BE2C (cell line): ENCODE measurements at regions not wholly inside any gene's neighbourhood (a gene's known extent, or its start where the extent isn't known, plus 50 kb on each side); places are given as distances from the start of the nearest gene placed in this dataset.

ENCODE experiments used
- DNase-seq: peaks from one replicate; pipeline ENCODE4 v3.0.0-alpha.2; 2020
- H3K27me3 ChIP-seq: fragments of 250-450 bp; sonication (Bioruptor Pico); 2 replicates; pipeline ENCODE4 v1.5.1; 2020; ENCODE audit warnings: mild to moderate bottlenecking
- H3K36me3 ChIP-seq: fragments of 250-450 bp; sonication (Bioruptor Pico); 2 replicates; pipeline ENCODE4 v1.5.1; 2020; ENCODE audit warnings: mild to moderate bottlenecking
- H3K4me1 ChIP-seq: fragments of 250-450 bp; sonication (Bioruptor Pico); 2 replicates; pipeline ENCODE4 v1.5.1; 2020
- H3K4me3 ChIP-seq: 2 replicates; pipeline ENCODE4 v1.5.1; 2011; ENCODE audit warnings: low read depth, low read length
- H3K9me3 ChIP-seq: fragments of 250-450 bp; sonication (Bioruptor Pico); 2 replicates; pipeline ENCODE4 v1.5.1; 2020
- CTCF ChIP-seq: IDR thresholded peaks from 2 replicates; pipeline ENCODE4 v1.5.1; 2012; ENCODE audit warnings: mild to moderate bottlenecking, low read depth, low read length

- no peak for TF ChIP-seq CTCF
- no peak for DNase-seq
- H3K4me3 ChIP-seq = no peak overlapping the region
- peaks cover 6% of the 10 kb centered on the region; the same call in 1 of the 2 replicates for H3K4me1 ChIP-seq
- H3K27me3 ChIP-seq = no peaks in the 10 kb centered on the region
- H3K36me3 ChIP-seq = no peaks in the 10 kb centered on the region
- no peaks in the 10 kb centered on the region for H3K9me3 ChIP-seq
Measured at GRCh38 chr20:57795977-57796560, 86.3 kb upstream of the PMEPA1 start.

GRCh38 chr20:57795342-57795697 lies 85.5 kb upstream of the PMEPA1 start:
- no peak for TF ChIP-seq CTCF
- Histone ChIP-seq H3K4me1 (peaks cover 6% of the 10 kb centered on the region; the same call in 1 of the 2 replicates), H3K36me3 (no peaks in the 10 kb centered on the region), H3K4me3 (no peak overlapping the region), H3K9me3 (no peaks in the 10 kb centered on the region), H3K27me3 (no peaks in the 10 kb centered on the region)
- DNase-seq = no peak

- Histone ChIP-seq H3K4me3 (no peak overlapping the region), H3K27me3 (no peaks in the 10 kb centered on the region), H3K36me3 (no peaks in the 10 kb centered on the region), H3K9me3 (no peaks in the 10 kb centered on the region), H3K4me1 (peaks cover 6% of the 10 kb centered on the region; the same call in 1 of the 2 replicates)
- no peak for TF ChIP-seq CTCF
- no peak for DNase-seq
Measured at GRCh38 chr20:57794600-57795341, 85.0 kb upstream of the PMEPA1 start.

DNA sequence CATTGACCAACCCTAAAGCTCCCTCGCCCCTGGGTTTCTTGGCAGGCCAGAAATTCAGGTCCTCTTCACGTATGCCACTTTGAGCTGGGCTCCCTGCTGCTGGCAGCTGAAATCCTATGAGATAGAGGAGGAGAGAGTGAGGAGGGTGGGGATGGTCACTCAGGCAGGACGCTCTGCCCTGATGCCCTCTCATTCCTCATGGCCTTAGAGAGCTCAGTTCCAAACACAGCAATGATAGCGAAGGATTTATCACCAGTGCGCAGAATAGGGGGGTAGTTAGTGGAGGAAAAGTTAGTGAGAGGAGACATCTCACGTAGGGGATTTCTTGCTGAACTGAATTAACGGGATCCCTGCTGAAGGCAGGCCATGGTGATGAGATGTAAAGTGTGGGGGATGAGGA lies 84.2 kb upstream of the PMEPA1 start:
- no peak for DNase-seq
- Histone ChIP-seq H3K27me3 (no peaks in the 10 kb centered on the region), H3K4me3 (no peak overlapping the region), H3K9me3 (no peaks in the 10 kb centered on the region), H3K36me3 (no peaks in the 10 kb centered on the region), H3K4me1 (peaks cover 6% of the 10 kb centered on the region; the same call in 1 of the 2 replicates)
- TF ChIP-seq CTCF = no peak

- no peak for TF ChIP-seq CTCF
- DNase-seq = no peak
- no peaks in the 10 kb centered on the region for H3K36me3 ChIP-seq
Measured at GRCh38 chr20:57793421-57793820, 83.6 kb upstream of the PMEPA1 start.

More at GRCh38 chr20:57793421-57793820, 83.6 kb upstream of the PMEPA1 start:
- H3K4me3 ChIP-seq = no peak overlapping the region
- no peaks in the 10 kb centered on the region for H3K9me3 ChIP-seq
- H3K27me3 ChIP-seq = no peaks in the 10 kb centered on the region
- H3K4me1 ChIP-seq = peaks cover 6% of the 10 kb centered on the region; the same call in 1 of the 2 replicates
